Vagina (tissue), 2 donors: ENCODE measurements at regions not wholly inside any gene's neighbourhood (a gene's known extent, or its start where the extent isn't known, plus 50 kb on each side); places are given as distances from the start of the nearest gene placed in this dataset.

Experiments used
- POLR2A ChIP-seq, 2 donors: fragments of 450-650 bp; IDR thresholded peaks; one replicate each; pipeline ENCODE4 v1.6.1; 2017; ENCODE audit warnings: antibody characterized with exemption in 2 of 2, mild to moderate bottlenecking in 2 of 2, moderate library complexity in 2 of 2
- POLR2AphosphoS5 ChIP-seq, 2 donors: sonication (generic); formaldehyde crosslinking; IDR thresholded peaks; one replicate each; pipeline ENCODE4 v1.9.0; 2017; ENCODE audit warnings: antibody characterized with exemption in 2 of 2, mild to moderate bottlenecking in 2 of 2, low read depth in 1 of 2; ENCODE audit not compliant: insufficient read depth in 1 of 2
- TF ChIP-seq, protein P1 (sequence below), 3 experiments: fragments of 450-650 bp in 2 of 3; fragments of 200-600 bp in 1 of 3; sonication (generic) in 1 of 3; IDR thresholded peaks; one replicate each; pipeline ENCODE4 v1.5.1; 2017 to 2019; ENCODE audit warnings: antibody characterized with exemption in 3 of 3, mild to moderate bottlenecking in 2 of 3, moderate library complexity in 2 of 3

DNA sequence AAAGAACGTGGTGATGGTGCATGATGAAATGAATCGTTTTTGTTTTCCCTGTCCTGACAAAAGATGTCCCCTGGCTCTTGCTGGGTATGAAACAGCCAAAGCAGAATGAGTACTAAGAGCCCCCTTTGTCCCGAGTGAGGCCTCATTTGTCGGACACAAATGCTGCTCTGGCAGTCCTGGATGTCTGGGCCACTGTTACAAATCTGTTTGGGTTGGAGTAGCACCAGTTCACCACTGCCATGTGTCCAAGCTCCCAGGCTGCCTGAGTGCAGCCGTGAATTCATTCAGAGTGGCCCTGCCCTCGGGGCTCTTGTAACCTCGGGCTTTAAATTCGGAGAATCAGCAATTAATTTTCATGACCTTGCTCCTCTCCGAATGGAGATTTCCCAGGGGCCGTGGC, 182.4 kb downstream of the NUFIP1 start:
- TF ChIP-seq, protein P1, sequence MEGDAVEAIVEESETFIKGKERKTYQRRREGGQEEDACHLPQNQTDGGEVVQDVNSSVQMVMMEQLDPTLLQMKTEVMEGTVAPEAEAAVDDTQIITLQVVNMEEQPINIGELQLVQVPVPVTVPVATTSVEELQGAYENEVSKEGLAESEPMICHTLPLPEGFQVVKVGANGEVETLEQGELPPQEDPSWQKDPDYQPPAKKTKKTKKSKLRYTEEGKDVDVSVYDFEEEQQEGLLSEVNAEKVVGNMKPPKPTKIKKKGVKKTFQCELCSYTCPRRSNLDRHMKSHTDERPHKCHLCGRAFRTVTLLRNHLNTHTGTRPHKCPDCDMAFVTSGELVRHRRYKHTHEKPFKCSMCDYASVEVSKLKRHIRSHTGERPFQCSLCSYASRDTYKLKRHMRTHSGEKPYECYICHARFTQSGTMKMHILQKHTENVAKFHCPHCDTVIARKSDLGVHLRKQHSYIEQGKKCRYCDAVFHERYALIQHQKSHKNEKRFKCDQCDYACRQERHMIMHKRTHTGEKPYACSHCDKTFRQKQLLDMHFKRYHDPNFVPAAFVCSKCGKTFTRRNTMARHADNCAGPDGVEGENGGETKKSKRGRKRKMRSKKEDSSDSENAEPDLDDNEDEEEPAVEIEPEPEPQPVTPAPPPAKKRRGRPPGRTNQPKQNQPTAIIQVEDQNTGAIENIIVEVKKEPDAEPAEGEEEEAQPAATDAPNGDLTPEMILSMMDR (IDR thresholded peaks at IDR 0.05), result no peak
- TF ChIP-seq POLR2A (IDR thresholded peaks at IDR 0.05) (no peak), POLR2AphosphoS5 (IDR thresholded peaks at IDR 0.05; ENCODE audit: insufficient read depth in 1 of 2, low read depth in 1 of 2) (no peak)
